Ascending aorta (tissue), 2 donors: ENCODE measurements at regions not wholly inside any gene's neighbourhood (a gene's known extent, or its start where the extent isn't known, plus 50 kb on each side); places are given as distances from the start of the nearest gene placed in this dataset.
A peak's percentile ranks its signal among the peaks of the same experiment; 100 is the strongest.

Source experiments
- DNase-seq, 2 donors: peaks; one replicate each; pipeline ENCODE4 v3.0.0-alpha.2; 2019; ENCODE audit warnings: low spot score in 2 of 2
- H3K27ac ChIP-seq, 2 donors: fragments of 200-600 bp; sonication (generic); one replicate each; pipeline ENCODE4 v1.5.1; 2016 to 2017; ENCODE audit warnings: mild to moderate bottlenecking in 1 of 2
- H3K27me3 ChIP-seq: fragments of 200-600 bp; sonication (generic); one replicate; pipeline ENCODE4 v1.5.1; 2017
- H3K36me3 ChIP-seq, 2 donors: fragments of 200-600 bp; sonication (generic); one replicate each; pipeline ENCODE4 v1.5.1; 2016
- H3K4me1 ChIP-seq, 2 donors: fragments of 200-600 bp; sonication (generic); one replicate each; pipeline ENCODE4 v1.5.1; 2016 to 2017; ENCODE audit warnings: mild to moderate bottlenecking in 1 of 2
- H3K4me3 ChIP-seq, 2 donors: fragments of 200-600 bp; sonication (generic); one replicate each; pipeline ENCODE4 v1.5.1; 2016 to 2017; ENCODE audit warnings: mild to moderate bottlenecking in 1 of 2
- H3K9me3 ChIP-seq, 2 donors: fragments of 200-600 bp; sonication (generic); one replicate each; pipeline ENCODE4 v1.5.1; 2016
- CTCF ChIP-seq, 3 experiments: fragments of 200-600 bp in 2 of 3; fragments of 450-650 bp in 1 of 3; sonication (generic) in 2 of 3; IDR thresholded peaks; one replicate each; pipeline ENCODE4 v1.5.1; 2016 to 2019; ENCODE audit warnings: antibody characterized with exemption in 3 of 3, mild to moderate bottlenecking in 1 of 3, moderate library complexity in 1 of 3
- intact Hi-C: fragments of 100-400 bp; cut with DNase I; formaldehyde crosslinking; loops from one replicate; pipeline ENCODE4 v1.15.1; 2023

DNA sequence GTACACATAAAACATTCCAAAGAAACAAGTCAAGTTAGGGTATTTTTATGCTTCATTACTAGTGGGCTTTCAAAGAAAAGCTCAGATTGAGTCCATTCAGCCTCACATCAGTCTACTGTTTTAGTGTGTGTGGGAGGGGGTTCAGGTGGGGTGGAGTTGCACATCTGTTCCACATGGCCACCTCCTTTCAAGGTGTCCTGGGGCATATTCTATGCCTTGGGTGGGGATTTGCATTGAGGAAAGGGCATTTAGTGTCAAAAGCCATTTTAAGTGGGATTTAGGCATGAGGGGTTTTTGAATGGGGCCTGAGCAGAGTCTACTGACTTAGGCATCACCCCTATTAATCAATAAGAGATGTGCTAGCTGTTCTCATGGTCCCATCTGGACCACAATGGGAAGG, 983.1 kb downstream of the TLE4 start:
- H3K4me1 ChIP-seq, result no peaks in the 10 kb centered on the region
- no peak overlapping the region for H3K4me3 ChIP-seq
- no peaks in the 10 kb centered on the region for H3K27me3 ChIP-seq
- DNase-seq, result no peak
- no peaks in the 10 kb centered on the region for H3K9me3 ChIP-seq
- H3K36me3 ChIP-seq, result no peaks in the 10 kb centered on the region
- intact Hi-C loops, result no loop called here
- no peak overlapping the region for H3K27ac ChIP-seq
- no peak for TF ChIP-seq CTCF (IDR thresholded peaks at IDR 0.05)

- Histone ChIP-seq H3K9me3 (no peaks in the 10 kb centered on the region), H3K4me1 (no peaks in the 10 kb centered on the region), H3K36me3 (no peaks in the 10 kb centered on the region), H3K27ac (no peak overlapping the region), H3K4me3 (no peak overlapping the region), H3K27me3 (no peaks in the 10 kb centered on the region)
- intact Hi-C loops, result no loop called here
- no peak for TF ChIP-seq CTCF (IDR thresholded peaks at IDR 0.05)
- no peak for DNase-seq
Observed at GRCh38 chr9:80554301-80554700, 982.5 kb downstream of the TLE4 start.

GRCh38 chr9:80552931-80553330, 981.2 kb downstream of the TLE4 start:
- TF ChIP-seq CTCF (IDR thresholded peaks at IDR 0.05), result no peak
- Histone ChIP-seq H3K27ac (peak overlapping the region in 1 of 2 donors; percentile 3), H3K36me3 (no peaks in the 10 kb centered on the region), H3K9me3 (no peaks in the 10 kb centered on the region), H3K4me1 (no peaks in the 10 kb centered on the region), H3K27me3 (no peaks in the 10 kb centered on the region), H3K4me3 (no peak overlapping the region)
- peak in 1 of 2 donors; percentile 73 for DNase-seq
- intact Hi-C loops, result no loop called here

DNA sequence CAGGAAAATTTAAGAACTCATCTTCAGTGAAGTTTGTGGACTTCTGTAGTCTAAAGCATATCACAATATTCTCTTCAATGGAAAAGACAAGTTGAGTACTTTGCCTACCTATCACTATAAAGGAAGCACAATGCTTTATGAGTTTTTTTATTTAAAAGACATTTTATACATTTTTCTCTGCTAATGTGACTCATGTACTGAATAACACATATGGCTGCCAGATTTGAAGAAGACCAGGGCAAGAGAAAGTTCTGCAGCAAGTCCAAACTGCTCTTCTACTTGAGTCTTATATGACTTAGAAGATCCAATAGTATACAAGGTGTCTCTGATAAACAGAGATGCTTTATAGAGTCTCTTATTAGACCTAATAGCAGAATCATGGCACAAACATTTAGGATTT, 978.4 kb downstream of the TLE4 start:
- H3K4me1 ChIP-seq, result no peaks in the 10 kb centered on the region
- H3K36me3 ChIP-seq, result no peaks in the 10 kb centered on the region
- no peak for TF ChIP-seq CTCF (IDR thresholded peaks at IDR 0.05)
- H3K4me3 ChIP-seq, result no peak overlapping the region
- no peak for DNase-seq
- intact Hi-C loops, result no loop called here
- H3K27ac ChIP-seq, result no peak overlapping the region
- H3K27me3 ChIP-seq, result no peaks in the 10 kb centered on the region
- no peaks in the 10 kb centered on the region for H3K9me3 ChIP-seq

DNA sequence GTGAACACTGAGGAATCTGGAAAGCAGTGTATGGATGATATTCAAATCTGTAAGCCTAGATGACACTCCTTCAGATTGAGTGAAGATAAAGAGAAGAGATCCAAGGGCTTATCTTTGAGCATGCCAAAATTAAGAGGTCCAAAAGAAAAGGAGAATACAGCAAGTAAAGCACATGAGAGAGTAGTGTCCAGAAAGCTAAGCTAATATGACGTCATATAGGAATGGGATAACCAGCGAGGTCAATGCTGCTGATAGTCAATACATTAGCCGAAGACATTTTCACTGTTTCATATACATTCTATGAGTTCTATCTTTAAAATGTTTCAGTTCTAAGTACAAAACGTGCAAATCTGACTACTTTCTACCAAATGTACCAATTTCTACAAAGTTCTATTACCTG, 975.8 kb downstream of the TLE4 start:
- Histone ChIP-seq H3K4me1 (no peaks in the 10 kb centered on the region), H3K27ac (no peak overlapping the region), H3K4me3 (no peak overlapping the region), H3K27me3 (no peaks in the 10 kb centered on the region), H3K36me3 (no peaks in the 10 kb centered on the region), H3K9me3 (peaks cover 0 to 3% of the 10 kb centered on the region in 2 donors)
- intact Hi-C loops, result no loop called here
- no peak for DNase-seq
- no peak for TF ChIP-seq CTCF (IDR thresholded peaks at IDR 0.05)

DNA sequence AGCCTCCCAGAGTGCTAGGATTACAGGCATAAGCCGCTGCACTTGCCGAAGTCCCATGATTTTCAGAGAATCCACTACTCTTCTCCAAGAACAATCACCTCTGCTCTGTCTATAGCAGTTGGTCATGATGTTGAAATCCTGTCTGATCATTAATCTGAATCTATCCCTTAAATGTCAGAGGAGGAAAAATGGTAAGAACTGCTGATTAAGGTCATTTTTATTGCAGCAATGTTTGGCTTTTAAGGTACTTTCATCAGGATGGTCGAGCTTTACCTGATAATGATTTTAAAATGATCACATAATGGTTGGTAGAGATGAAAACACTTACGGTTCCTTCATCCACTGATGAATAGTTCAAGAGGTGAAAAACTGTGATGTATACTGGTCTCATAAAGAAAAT, 968.6 kb downstream of the TLE4 start:
- no peaks in the 10 kb centered on the region for H3K36me3 ChIP-seq
- H3K27me3 ChIP-seq, result no peaks in the 10 kb centered on the region
- intact Hi-C loops, result no loop called here
- H3K9me3 ChIP-seq, result peaks cover 0 to 3% of the 10 kb centered on the region in 2 donors
- no peak for TF ChIP-seq CTCF (IDR thresholded peaks at IDR 0.05)
- H3K4me3 ChIP-seq, result no peak overlapping the region
- H3K4me1 ChIP-seq, result no peaks in the 10 kb centered on the region
- H3K27ac ChIP-seq, result no peak overlapping the region
- DNase-seq, result no peak
